Trophoblast cell (in vitro differentiated cells and primary cell): ENCODE measurements at regions not wholly inside any gene's neighbourhood (a gene's known extent, or its start where the extent isn't known, plus 50 kb on each side); places are given as distances from the start of the nearest gene placed in this dataset.

Source experiments
- DNase-seq, 2 donors: peaks; one replicate each; pipeline ENCODE4 v3.0.0-alpha.2; 2016
- H2AFZ ChIP-seq: 2 replicates; pipeline ENCODE4 v1.6.1; 2013; ENCODE audit warnings: low read length, moderate library complexity, mild to moderate bottlenecking; ENCODE audit not compliant: insufficient read depth, poor library complexity
- H2AK5ac ChIP-seq: 2 replicates; pipeline ENCODE4 v1.6.1; 2013; ENCODE audit warnings: mild to moderate bottlenecking, low read length
- H2BK120ac ChIP-seq: 2 replicates; pipeline ENCODE4 v1.6.1; 2013; ENCODE audit warnings: low read length, mild to moderate bottlenecking, moderate library complexity; ENCODE audit not compliant: insufficient read depth, poor library complexity
- H2BK12ac ChIP-seq: 2 replicates; pipeline ENCODE4 v1.6.1; 2013; ENCODE audit warnings: mild to moderate bottlenecking, low read length, moderate library complexity
- H2BK5ac ChIP-seq: 2 replicates; pipeline ENCODE4 v1.6.1; 2013; ENCODE audit warnings: low read length, low read depth, moderate library complexity, mild to moderate bottlenecking; ENCODE audit not compliant: poor library complexity
- H3K14ac ChIP-seq: 2 replicates; pipeline ENCODE4 v1.6.1; 2013; ENCODE audit warnings: mild to moderate bottlenecking, low read length
- H3K18ac ChIP-seq: 2 replicates; pipeline ENCODE4 v1.6.1; 2013; ENCODE audit warnings: mild to moderate bottlenecking, low read length
- H3K23ac ChIP-seq: 2 replicates; pipeline ENCODE4 v1.6.1; 2013; ENCODE audit warnings: low read length
- H3K27ac ChIP-seq: 2 replicates; pipeline ENCODE4 v1.5.1; 2013; ENCODE audit warnings: low read depth, mild to moderate bottlenecking, inconsistent platforms, low read length, moderate library complexity
- H3K27me3 ChIP-seq: 2 replicates; pipeline ENCODE4 v1.6.1; 2013; ENCODE audit warnings: inconsistent platforms, mild to moderate bottlenecking, low read length, moderate library complexity; ENCODE audit not compliant: insufficient read depth
- H3K36me3 ChIP-seq, 2 experiments: 1 replicate in 1 of 2; 2 replicates in 1 of 2; pipeline ENCODE4 v1.6.1; 2013; ENCODE audit warnings: low read length in 2 of 2, mild to moderate bottlenecking in 2 of 2, moderate library complexity in 1 of 2; ENCODE audit not compliant: insufficient read depth in 2 of 2, control insufficient read depth in 1 of 2
- H3K4ac ChIP-seq: 2 replicates; pipeline ENCODE4 v1.6.1; 2013; ENCODE audit warnings: low read depth, mild to moderate bottlenecking, low read length, moderate library complexity
- H3K4me1 ChIP-seq, 2 experiments: 1 replicate in 1 of 2; 2 replicates in 1 of 2; pipeline ENCODE4 v1.6.1; 2013; ENCODE audit warnings: low read length in 2 of 2, mild to moderate bottlenecking in 2 of 2, moderate library complexity in 1 of 2; ENCODE audit not compliant: insufficient read depth in 2 of 2, control insufficient read depth in 1 of 2
- H3K4me2 ChIP-seq: 2 replicates; pipeline ENCODE4 v1.6.1; 2013; ENCODE audit warnings: inconsistent platforms, mild to moderate bottlenecking, low read length, moderate library complexity
- H3K4me3 ChIP-seq: 2 replicates; pipeline ENCODE4 v1.5.1; 2013; ENCODE audit warnings: mild to moderate bottlenecking, low read depth, low read length, inconsistent platforms
- H3K79me1 ChIP-seq: one replicate; pipeline ENCODE4 v1.6.1; 2013; ENCODE audit warnings: low read length
- H3K79me2 ChIP-seq: 2 replicates; pipeline ENCODE4 v1.6.1; 2013; ENCODE audit warnings: low read length, mild to moderate bottlenecking; ENCODE audit not compliant: control insufficient read depth, insufficient read depth, poor library complexity
- H3K9ac ChIP-seq: 2 replicates; pipeline ENCODE4 v1.6.1; 2013; ENCODE audit warnings: mild to moderate bottlenecking, low read length
- H3K9me3 ChIP-seq: 2 replicates; pipeline ENCODE4 v1.6.1; 2013; ENCODE audit warnings: low read depth, mild to moderate bottlenecking, control low read depth, inconsistent platforms, low read length; ENCODE audit not compliant: insufficient read depth
- H4K12ac ChIP-seq: 2 replicates; pipeline ENCODE4 v1.6.1; 2013; ENCODE audit warnings: low read depth, mild to moderate bottlenecking, low read length, moderate library complexity
- H4K8ac ChIP-seq: 2 replicates; pipeline ENCODE4 v1.6.1; 2013; ENCODE audit warnings: low read depth, mild to moderate bottlenecking, low read length, moderate library complexity
- H4K91ac ChIP-seq: one replicate; pipeline ENCODE4 v1.6.1; 2013; ENCODE audit warnings: low read depth, mild to moderate bottlenecking, low read length, moderate library complexity
- WGBS: extraction: QIAGEN DNeasy Blood & Tissue Kit; methylation state at CpG from one replicate; pipeline ENCODE4 v1.1.7; 2013; ENCODE audit warnings: missing lambda C conversion rate; ENCODE audit not compliant: insufficient read length, insufficient coverage; ENCODE audit errors: extremely low coverage; 5-methylcytosine and 5-hydroxymethylcytosine counted together

DNA sequence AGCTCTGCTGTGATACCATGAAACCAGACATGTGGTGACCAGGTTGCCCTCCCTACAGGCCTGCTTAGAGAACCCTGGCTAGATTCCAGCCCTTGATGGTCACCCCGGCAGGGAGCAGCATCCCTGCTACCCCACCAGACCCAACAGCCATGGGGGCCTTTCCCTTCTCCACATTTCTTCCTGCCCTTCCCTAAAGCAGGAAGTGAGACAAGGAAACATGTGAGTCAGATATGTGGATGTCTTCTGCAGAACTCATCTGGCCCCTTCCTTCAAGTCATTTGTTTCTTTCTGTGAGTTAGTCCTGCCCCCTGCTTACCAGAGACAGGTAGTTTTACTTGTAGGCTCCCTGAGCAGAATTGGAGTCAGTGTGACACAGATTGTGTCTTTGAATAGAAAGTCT is 147.1 kb upstream of the USP9Y start:
- no peak overlapping the region for H3K27ac ChIP-seq
- H3K18ac ChIP-seq, result no peak overlapping the region
- no peak overlapping the region for H2AFZ ChIP-seq
- no peaks in the 10 kb centered on the region for H3K27me3 ChIP-seq
- no peaks in the 10 kb centered on the region for H3K36me3 ChIP-seq
- H3K14ac ChIP-seq, result no peak overlapping the region
- no peak overlapping the region for H2BK12ac ChIP-seq
- no CpG with 5 or more reads among the region's 1 CpG for WGBS
- H3K4me2 ChIP-seq, result no peak overlapping the region
- H4K12ac ChIP-seq, result no peak overlapping the region
- no peak overlapping the region for H4K8ac ChIP-seq
- H3K4me1 ChIP-seq, result peaks cover 0 to 6% of the 10 kb centered on the region in 2 experiments
- no peak overlapping the region for H3K4me3 ChIP-seq
- H3K9ac ChIP-seq, result no peak overlapping the region
- DNase-seq, result no peak
- H2BK120ac ChIP-seq, result no peak overlapping the region
- H3K9me3 ChIP-seq, result no peaks in the 10 kb centered on the region
- no peak overlapping the region for H2BK5ac ChIP-seq
- H3K79me2 ChIP-seq, result no peaks in the 10 kb centered on the region
- no peak overlapping the region for H2AK5ac ChIP-seq
- no peaks in the 10 kb centered on the region for H3K79me1 ChIP-seq
- H4K91ac ChIP-seq, result no peak overlapping the region
- no peak overlapping the region for H3K23ac ChIP-seq
- H3K4ac ChIP-seq, result no peak overlapping the region

DNA sequence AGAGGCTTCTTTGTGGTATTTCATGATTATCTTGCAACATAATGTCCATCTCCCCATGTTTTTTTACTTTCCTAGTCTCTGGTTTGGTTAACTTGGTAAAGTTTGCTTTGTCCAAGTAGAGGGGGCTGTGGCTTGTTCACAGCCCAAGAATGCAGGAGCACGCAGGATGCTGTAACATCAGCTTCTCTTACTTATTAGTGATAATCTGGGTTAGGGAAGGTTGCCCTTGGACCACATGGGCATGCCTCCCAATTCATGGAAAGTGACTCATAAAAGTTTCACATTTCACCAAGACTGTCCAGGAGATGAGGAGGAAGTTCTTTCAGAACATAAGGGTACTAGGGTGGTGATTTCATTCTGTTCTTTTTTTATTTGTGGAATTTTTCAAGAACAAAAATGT is 146.0 kb upstream of the USP9Y start:
- no peak overlapping the region for H2BK120ac ChIP-seq
- H3K14ac ChIP-seq, result no peak overlapping the region
- no peak overlapping the region for H4K91ac ChIP-seq
- no peaks in the 10 kb centered on the region for H3K36me3 ChIP-seq
- H3K18ac ChIP-seq, result no peak overlapping the region
- H4K8ac ChIP-seq, result no peak overlapping the region
- H4K12ac ChIP-seq, result no peak overlapping the region
- no peaks in the 10 kb centered on the region for H3K79me1 ChIP-seq
- H3K4me2 ChIP-seq, result no peak overlapping the region
- WGBS, result no CpG with 5 or more reads among the region's 1 CpG
- no peak for DNase-seq
- H3K23ac ChIP-seq, result no peak overlapping the region
- H3K4ac ChIP-seq, result no peak overlapping the region
- H3K27ac ChIP-seq, result no peak overlapping the region
- H3K4me1 ChIP-seq, result peaks cover 0 to 6% of the 10 kb centered on the region in 2 experiments
- no peaks in the 10 kb centered on the region for H3K27me3 ChIP-seq
- no peak overlapping the region for H3K4me3 ChIP-seq
- H3K79me2 ChIP-seq, result no peaks in the 10 kb centered on the region
- no peaks in the 10 kb centered on the region for H3K9me3 ChIP-seq
- no peak overlapping the region for H2BK12ac ChIP-seq
- H2AK5ac ChIP-seq, result no peak overlapping the region
- H3K9ac ChIP-seq, result no peak overlapping the region
- no peak overlapping the region for H2AFZ ChIP-seq
- H2BK5ac ChIP-seq, result no peak overlapping the region

DNA sequence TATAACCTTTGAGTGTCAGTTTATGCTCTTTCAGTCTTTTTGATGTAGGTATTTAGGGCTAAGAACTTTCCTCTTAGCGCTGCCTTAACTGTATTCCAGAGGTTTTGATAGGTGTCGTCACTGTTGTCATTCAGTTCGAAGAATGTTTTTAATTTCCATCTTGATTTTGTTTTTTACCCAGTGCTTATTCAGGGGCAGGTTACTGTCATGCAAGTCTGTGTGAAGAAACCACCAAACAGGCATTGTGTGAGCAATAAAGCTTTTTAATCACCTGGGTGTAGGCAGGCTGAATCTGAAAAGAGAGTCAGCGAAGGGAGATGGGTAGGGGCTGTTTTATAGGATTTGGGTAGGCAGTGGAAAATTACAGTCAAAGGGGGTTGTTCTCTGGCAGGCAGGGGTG is 142.0 kb upstream of the USP9Y start:
- Histone ChIP-seq H2BK120ac (no peak overlapping the region), H3K4me2 (no peak overlapping the region), H3K27me3 (no peaks in the 10 kb centered on the region), H2AFZ (no peak overlapping the region), H3K18ac (no peak overlapping the region), H3K36me3 (no peaks in the 10 kb centered on the region), H3K4me3 (no peak overlapping the region), H2BK12ac (no peak overlapping the region), H4K91ac (no peak overlapping the region), H3K9me3 (no peaks in the 10 kb centered on the region), H3K9ac (no peak overlapping the region), H3K23ac (no peak overlapping the region), H3K4me1 (no peaks in the 10 kb centered on the region), H3K14ac (no peak overlapping the region), H3K27ac (no peak overlapping the region), H3K4ac (no peak overlapping the region), H4K8ac (no peak overlapping the region), H4K12ac (no peak overlapping the region), H3K79me2 (no peaks in the 10 kb centered on the region), H2AK5ac (no peak overlapping the region), H3K79me1 (no peaks in the 10 kb centered on the region), H2BK5ac (no peak overlapping the region)
- no peak for DNase-seq
- no CpG with 5 or more reads among the region's 4 CpGs for WGBS

- no peak overlapping the region for H2AFZ ChIP-seq
- H3K4me3 ChIP-seq, result no peak overlapping the region
- H2AK5ac ChIP-seq, result no peak overlapping the region
- no peaks in the 10 kb centered on the region for H3K9me3 ChIP-seq
- WGBS, result no CpG with 5 or more reads among the region's 5 CpGs
- H3K4me2 ChIP-seq, result no peak overlapping the region
- H3K18ac ChIP-seq, result no peak overlapping the region
- H4K12ac ChIP-seq, result no peak overlapping the region
- H4K91ac ChIP-seq, result no peak overlapping the region
- no peaks in the 10 kb centered on the region for H3K79me2 ChIP-seq
- H2BK5ac ChIP-seq, result no peak overlapping the region
- H3K14ac ChIP-seq, result no peak overlapping the region
- no peak overlapping the region for H3K27ac ChIP-seq
- H4K8ac ChIP-seq, result no peak overlapping the region
- H3K4ac ChIP-seq, result no peak overlapping the region
- no peaks in the 10 kb centered on the region for H3K4me1 ChIP-seq
- no peaks in the 10 kb centered on the region for H3K27me3 ChIP-seq
- no peak for DNase-seq
- H2BK120ac ChIP-seq, result no peak overlapping the region
- no peak overlapping the region for H3K9ac ChIP-seq
- no peak overlapping the region for H2BK12ac ChIP-seq
- H3K79me1 ChIP-seq, result no peaks in the 10 kb centered on the region
- H3K23ac ChIP-seq, result no peak overlapping the region
- H3K36me3 ChIP-seq, result no peaks in the 10 kb centered on the region
Observed at GRCh38 chrY:12576278-12576677, 124.8 kb upstream of the USP9Y start.
